GM13977 (cell line): ENCODE measurements at regions not wholly inside any gene's neighbourhood (a gene's known extent, or its start where the extent isn't known, plus 50 kb on each side); places are given as distances from the start of the nearest gene placed in this dataset.
"Not testable (repeated sequence)": the region's sequence is repeated elsewhere in the genome, so short reads cannot be mapped to it uniquely, and the experiment has no call there.

Source experiments
- DNase-seq: peaks from one replicate; pipeline ENCODE4 v3.0.0; 2012; ENCODE audit warnings: low spot score
- CTCF ChIP-seq: IDR thresholded peaks from 2 replicates; pipeline ENCODE4 v1.5.1; 2012; ENCODE audit warnings: mild to moderate bottlenecking, control low read depth; ENCODE audit not compliant: insufficient read depth; ENCODE audit errors: extremely low read depth, missing control alignments
- in situ Hi-C: fragments of 300-500 bp; cut with MboI; formaldehyde crosslinking; loops from one replicate; pipeline ENCODE4 v1.12.0; 2022; ENCODE audit warnings: low sequenced_read_pairs, low pct_unique_long_range_greater_than_20kb, mixed read lengths, inconsistent platforms; ENCODE audit not compliant: unreplicated experiment

GRCh38 chr1:219549215-219549614 is 63.7 kb downstream of the ZC3H11B start:
- in situ Hi-C loops = no loop called here
- no peak for TF ChIP-seq CTCF
- DNase-seq = no peak

DNA sequence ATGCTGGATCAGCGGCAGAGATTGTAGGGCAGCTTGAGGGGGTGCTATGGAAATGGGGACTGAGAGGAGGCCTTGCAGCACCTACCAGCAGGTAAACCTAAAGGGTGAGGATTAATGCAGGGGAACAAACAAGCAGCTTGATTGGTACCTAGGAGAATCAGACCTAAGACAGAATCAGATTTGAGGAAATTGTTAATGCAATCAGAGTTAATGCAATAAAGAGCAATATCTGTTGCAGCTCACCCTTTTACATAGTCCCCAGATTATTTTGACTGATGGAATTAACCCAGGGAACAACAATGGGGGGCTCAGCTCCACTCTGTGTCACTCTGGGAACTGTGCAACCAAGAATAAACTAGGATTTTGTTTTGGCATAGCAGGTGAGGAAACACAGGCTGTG is 64.5 kb downstream of the ZC3H11B start:
- no peak for DNase-seq
- in situ Hi-C loops = no loop called here
- TF ChIP-seq CTCF = no peak

- in situ Hi-C loops, DNase-seq: not testable (repeated sequence)
Measured at GRCh38 chr1:219545756-219546155, 67.1 kb downstream of the ZC3H11B start.

- DNase-seq = no peak
- peak; percentile 22 for TF ChIP-seq CTCF
Measured at GRCh38 chr1:219544163-219544846, 68.6 kb downstream of the ZC3H11B start.

GRCh38 chr1:219542828-219543518 is 69.9 kb downstream of the ZC3H11B start:
- DNase-seq = no peak
- no peak for TF ChIP-seq CTCF
- in situ Hi-C loops = no loop called here

More at GRCh38 chr1:219544163-219544846, 68.6 kb downstream of the ZC3H11B start:
- in situ Hi-C loops = no loop called here

DNA sequence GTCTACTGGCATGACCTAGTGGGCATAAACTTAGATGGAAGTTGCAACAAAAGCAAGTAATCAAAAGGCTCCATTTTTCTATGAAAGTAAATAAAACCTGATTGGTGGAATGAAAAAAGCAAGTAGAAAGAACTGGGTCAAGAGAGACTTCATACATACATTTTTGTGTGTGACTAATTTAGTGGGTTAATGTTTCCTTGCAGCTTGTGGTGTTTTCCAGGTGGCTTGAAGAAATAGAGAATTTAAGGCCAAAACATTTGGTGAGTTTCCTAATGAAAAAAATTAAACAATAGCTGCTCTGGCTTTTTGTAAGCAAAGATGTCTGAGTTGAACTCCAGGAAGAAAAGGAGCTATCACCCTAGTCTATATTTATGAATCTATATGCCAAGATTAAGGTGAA is 71.0 kb downstream of the ZC3H11B start:
- no peak for TF ChIP-seq CTCF
- in situ Hi-C loops = no loop called here
- DNase-seq = no peak

GRCh38 chr1:219539645-219540254 is 73.2 kb downstream of the ZC3H11B start:
- no peak for DNase-seq
- TF ChIP-seq CTCF = no peak
- in situ Hi-C loops = no loop called here
